ENCODE measurements at regions not wholly inside any gene's neighbourhood (a gene's known extent, or its start where the extent isn't known, plus 50 kb on each side); places are given as distances from the start of the nearest gene placed in this dataset.

DNA sequence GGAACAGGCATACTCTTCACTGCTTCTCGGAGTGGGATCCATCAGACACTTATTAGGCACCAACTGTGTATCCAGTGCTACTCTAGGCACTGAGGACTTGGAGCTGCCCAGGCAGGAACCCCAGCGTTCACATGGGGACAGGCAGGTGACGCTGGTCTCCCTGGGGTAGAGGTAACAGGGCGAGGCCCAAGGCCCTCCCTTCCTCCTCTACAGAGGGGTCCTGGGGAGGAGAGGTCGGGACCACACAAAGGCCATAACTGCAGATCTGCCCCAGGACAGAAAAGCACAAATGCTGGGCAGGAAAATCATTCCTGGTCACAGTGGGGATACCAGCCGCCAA, 262.2 kb downstream of the BRD1 start (continued):
- TF ChIP-seq KLF9 (tag by site-specific recombination; IDR thresholded peaks at IDR 0.05; ENCODE audit: low read depth) (no peak), SCRT2 (tag by site-specific recombination; IDR thresholded peaks at IDR 0.05) (no peak), ZBTB21 (tag by site-specific recombination; IDR thresholded peaks at IDR 0.05) (no peak), ZNF473 (tag by site-specific recombination; IDR thresholded peaks at IDR 0.05) (no peak), PRDM1 (tag by site-specific recombination; IDR thresholded peaks at IDR 0.05) (no peak)
- TF ChIP-seq, protein P1, sequence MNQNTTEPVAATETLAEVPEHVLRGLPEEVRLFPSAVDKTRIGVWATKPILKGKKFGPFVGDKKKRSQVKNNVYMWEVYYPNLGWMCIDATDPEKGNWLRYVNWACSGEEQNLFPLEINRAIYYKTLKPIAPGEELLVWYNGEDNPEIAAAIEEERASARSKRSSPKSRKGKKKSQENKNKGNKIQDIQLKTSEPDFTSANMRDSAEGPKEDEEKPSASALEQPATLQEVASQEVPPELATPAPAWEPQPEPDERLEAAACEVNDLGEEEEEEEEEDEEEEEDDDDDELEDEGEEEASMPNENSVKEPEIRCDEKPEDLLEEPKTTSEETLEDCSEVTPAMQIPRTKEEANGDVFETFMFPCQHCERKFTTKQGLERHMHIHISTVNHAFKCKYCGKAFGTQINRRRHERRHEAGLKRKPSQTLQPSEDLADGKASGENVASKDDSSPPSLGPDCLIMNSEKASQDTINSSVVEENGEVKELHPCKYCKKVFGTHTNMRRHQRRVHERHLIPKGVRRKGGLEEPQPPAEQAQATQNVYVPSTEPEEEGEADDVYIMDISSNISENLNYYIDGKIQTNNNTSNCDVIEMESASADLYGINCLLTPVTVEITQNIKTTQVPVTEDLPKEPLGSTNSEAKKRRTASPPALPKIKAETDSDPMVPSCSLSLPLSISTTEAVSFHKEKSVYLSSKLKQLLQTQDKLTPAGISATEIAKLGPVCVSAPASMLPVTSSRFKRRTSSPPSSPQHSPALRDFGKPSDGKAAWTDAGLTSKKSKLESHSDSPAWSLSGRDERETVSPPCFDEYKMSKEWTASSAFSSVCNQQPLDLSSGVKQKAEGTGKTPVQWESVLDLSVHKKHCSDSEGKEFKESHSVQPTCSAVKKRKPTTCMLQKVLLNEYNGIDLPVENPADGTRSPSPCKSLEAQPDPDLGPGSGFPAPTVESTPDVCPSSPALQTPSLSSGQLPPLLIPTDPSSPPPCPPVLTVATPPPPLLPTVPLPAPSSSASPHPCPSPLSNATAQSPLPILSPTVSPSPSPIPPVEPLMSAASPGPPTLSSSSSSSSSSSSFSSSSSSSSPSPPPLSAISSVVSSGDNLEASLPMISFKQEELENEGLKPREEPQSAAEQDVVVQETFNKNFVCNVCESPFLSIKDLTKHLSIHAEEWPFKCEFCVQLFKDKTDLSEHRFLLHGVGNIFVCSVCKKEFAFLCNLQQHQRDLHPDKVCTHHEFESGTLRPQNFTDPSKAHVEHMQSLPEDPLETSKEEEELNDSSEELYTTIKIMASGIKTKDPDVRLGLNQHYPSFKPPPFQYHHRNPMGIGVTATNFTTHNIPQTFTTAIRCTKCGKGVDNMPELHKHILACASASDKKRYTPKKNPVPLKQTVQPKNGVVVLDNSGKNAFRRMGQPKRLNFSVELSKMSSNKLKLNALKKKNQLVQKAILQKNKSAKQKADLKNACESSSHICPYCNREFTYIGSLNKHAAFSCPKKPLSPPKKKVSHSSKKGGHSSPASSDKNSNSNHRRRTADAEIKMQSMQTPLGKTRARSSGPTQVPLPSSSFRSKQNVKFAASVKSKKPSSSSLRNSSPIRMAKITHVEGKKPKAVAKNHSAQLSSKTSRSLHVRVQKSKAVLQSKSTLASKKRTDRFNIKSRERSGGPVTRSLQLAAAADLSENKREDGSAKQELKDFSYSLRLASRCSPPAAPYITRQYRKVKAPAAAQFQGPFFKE (tag by site-specific recombination; IDR thresholded peaks at IDR 0.05; ENCODE audit: borderline replicate concordance): no peak

DNA sequence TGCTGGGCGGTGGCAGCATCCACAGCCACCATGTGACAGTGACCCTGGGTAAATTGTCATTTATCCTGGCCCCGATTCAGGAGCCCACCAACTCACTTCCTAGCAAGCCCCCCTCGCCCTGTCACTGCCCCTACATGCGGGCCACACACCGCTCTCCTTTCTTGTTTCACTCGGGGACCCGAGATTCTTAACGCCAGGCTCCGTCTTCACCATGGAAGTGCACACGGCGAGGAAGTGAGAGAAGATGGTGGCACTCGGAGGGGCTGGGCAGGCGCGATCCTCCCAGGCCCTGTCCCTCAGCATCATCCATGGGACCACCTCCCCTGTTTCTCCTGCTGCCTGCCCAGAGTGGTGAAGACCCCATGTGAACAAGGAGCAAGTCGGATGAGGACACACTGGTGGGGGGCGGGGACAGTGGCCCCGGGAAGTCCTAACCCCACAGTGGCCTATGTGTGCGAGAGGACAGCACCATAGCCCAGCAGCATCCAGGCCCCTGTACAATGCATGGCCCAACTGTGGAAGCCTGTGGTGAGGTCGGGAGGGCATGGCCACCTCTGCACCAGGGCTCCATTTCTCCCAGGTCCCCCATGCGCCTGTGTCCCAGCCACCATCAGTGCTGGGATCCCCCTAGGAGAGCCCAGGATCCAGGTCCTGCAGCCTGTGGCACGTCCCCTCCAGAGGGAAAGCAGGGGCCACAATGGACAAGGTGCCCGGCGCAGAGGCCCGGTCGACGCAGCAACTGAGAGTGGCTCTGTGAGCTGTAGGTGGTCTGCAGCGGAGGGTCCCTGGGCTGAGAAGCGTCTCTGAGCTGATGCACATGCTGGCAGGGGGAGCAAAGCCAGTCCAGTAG, 262.8 kb downstream of the BRD1 start:
- Histone ChIP-seq H3K27ac (ENCODE audit: extremely low read depth, low read depth, low read length) (no peak overlapping the region), H3K4me1 (ENCODE audit: control insufficient read depth, insufficient read depth, low read length) (no peaks in the 10 kb centered on the region), H3K4me3 (ENCODE audit: low read depth, low read length) (no peak overlapping the region), H3K36me3 (ENCODE audit: control insufficient read depth in 2 of 2, insufficient read depth in 1 of 2, low read length in 2 of 2) (no peaks in the 10 kb centered on the region), H3K9me3 (ENCODE audit: control insufficient read depth, insufficient read depth, low read depth, low read length) (no peaks in the 10 kb centered on the region)
- TF ChIP-seq ZEB2 (tag by site-specific recombination; IDR thresholded peaks at IDR 0.05): no peak
- no peak for TF ChIP-seq ZNF23 (tag by site-specific recombination; IDR thresholded peaks at IDR 0.05; ENCODE audit: borderline replicate concordance)
- no peak for TF ChIP-seq ZNF266 (tag by site-specific recombination; IDR thresholded peaks at IDR 0.05; ENCODE audit: low read depth)
- TF ChIP-seq, protein P2, sequence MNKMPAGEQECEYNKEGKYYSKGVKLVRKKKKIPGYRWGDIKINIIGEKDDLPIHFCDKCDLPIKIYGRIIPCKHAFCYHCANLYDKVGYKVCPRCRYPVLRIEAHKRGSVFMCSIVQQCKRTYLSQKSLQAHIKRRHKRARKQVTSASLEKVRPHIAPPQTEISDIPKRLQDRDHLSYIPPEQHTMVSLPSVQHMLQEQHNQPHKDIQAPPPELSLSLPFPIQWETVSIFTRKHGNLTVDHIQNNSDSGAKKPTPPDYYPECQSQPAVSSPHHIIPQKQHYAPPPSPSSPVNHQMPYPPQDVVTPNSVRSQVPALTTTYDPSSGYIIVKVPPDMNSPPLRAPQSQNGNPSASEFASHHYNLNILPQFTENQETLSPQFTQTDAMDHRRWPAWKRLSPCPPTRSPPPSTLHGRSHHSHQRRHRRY (tag by site-specific recombination; IDR thresholded peaks at IDR 0.05): no peak
- TF ChIP-seq ZFHX2 (tag by site-specific recombination; conservative IDR thresholded peaks at IDR 0.05): no peak
- no peak for TF ChIP-seq ZNF274 (IDR thresholded peaks at IDR 0.05; ENCODE audit: low read length)
- no peak for TF ChIP-seq ZNF274 (tag by site-specific recombination; IDR thresholded peaks at IDR 0.05; ENCODE audit: borderline replicate concordance)
- TF ChIP-seq ZNF26 (tag by site-specific recombination; IDR thresholded peaks at IDR 0.05): no peak
- no peak for TF ChIP-seq ZNF658 (tag by site-specific recombination; IDR thresholded peaks at IDR 0.05)
- TF ChIP-seq, protein P3, sequence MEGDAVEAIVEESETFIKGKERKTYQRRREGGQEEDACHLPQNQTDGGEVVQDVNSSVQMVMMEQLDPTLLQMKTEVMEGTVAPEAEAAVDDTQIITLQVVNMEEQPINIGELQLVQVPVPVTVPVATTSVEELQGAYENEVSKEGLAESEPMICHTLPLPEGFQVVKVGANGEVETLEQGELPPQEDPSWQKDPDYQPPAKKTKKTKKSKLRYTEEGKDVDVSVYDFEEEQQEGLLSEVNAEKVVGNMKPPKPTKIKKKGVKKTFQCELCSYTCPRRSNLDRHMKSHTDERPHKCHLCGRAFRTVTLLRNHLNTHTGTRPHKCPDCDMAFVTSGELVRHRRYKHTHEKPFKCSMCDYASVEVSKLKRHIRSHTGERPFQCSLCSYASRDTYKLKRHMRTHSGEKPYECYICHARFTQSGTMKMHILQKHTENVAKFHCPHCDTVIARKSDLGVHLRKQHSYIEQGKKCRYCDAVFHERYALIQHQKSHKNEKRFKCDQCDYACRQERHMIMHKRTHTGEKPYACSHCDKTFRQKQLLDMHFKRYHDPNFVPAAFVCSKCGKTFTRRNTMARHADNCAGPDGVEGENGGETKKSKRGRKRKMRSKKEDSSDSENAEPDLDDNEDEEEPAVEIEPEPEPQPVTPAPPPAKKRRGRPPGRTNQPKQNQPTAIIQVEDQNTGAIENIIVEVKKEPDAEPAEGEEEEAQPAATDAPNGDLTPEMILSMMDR (tag by site-specific recombination; IDR thresholded peaks at IDR 0.05): no peak
- POLR2A ChIA-PET: no interaction called here
- CTCF ChIA-PET: no interaction called here
